Effector memory CD4-positive, alpha-beta T cell (primary cell): ENCODE measurements at regions not wholly inside any gene's neighbourhood (a gene's known extent, or its start where the extent isn't known, plus 50 kb on each side); places are given as distances from the start of the nearest gene placed in this dataset.

Experiments
- DNase-seq, 3 donors: peaks; one replicate each; pipeline ENCODE4 v3.0.0-alpha.2; 2020
- H3K27ac ChIP-seq: 2 replicates; pipeline ENCODE4 v1.7.0; 2013; ENCODE audit warnings: mild to moderate bottlenecking, low read length, moderate library complexity; ENCODE audit not compliant: insufficient read depth, poor library complexity, severe bottlenecking
- H3K27me3 ChIP-seq: replicated peaks from 2 replicates; pipeline ENCODE4 v1.7.0; 2013; ENCODE audit warnings: mild to moderate bottlenecking, low read length; ENCODE audit not compliant: insufficient read depth, control insufficient read depth, poor library complexity, severe bottlenecking
- H3K36me3 ChIP-seq: 2 replicates; pipeline ENCODE4 v1.7.0; 2013; ENCODE audit warnings: mild to moderate bottlenecking, low read length, moderate library complexity; ENCODE audit not compliant: control insufficient read depth, insufficient read depth
- H3K4me1 ChIP-seq: 2 replicates; pipeline ENCODE4 v1.7.0; 2013; ENCODE audit warnings: low read length, mild to moderate bottlenecking; ENCODE audit not compliant: control insufficient read depth, insufficient read depth, poor library complexity, severe bottlenecking
- H3K4me3 ChIP-seq: 2 replicates; pipeline ENCODE4 v1.7.0; 2013; ENCODE audit warnings: low read length, low read depth, mild to moderate bottlenecking; ENCODE audit not compliant: insufficient read depth, poor library complexity, severe bottlenecking
- H3K9me3 ChIP-seq: 2 replicates; pipeline ENCODE4 v1.7.0; 2013; ENCODE audit warnings: mild to moderate bottlenecking, low read length, moderate library complexity; ENCODE audit not compliant: control insufficient read depth

- no peaks in the 10 kb centered on the region for H3K36me3 ChIP-seq
- H3K27me3 ChIP-seq, result no peaks in the 10 kb centered on the region
- no peaks in the 10 kb centered on the region for H3K4me1 ChIP-seq
- no peak overlapping the region for H3K4me3 ChIP-seq
- no peak for DNase-seq
- no peak overlapping the region for H3K27ac ChIP-seq
- H3K9me3 ChIP-seq, result no peaks in the 10 kb centered on the region
These were observed 431.4 kb downstream of the DIPK2A start for GRCh38 chr3:144403040-144403457.

- Histone ChIP-seq H3K4me1 (no peaks in the 10 kb centered on the region), H3K27ac (no peak overlapping the region), H3K36me3 (no peaks in the 10 kb centered on the region), H3K27me3 (no peaks in the 10 kb centered on the region), H3K4me3 (no peak overlapping the region), H3K9me3 (peaks cover 5% of the 10 kb centered on the region)
- DNase-seq, result no peak
These were observed 435.7 kb downstream of the DIPK2A start for GRCh38 chr3:144407335-144407734.

- DNase-seq, result no peak
- no peaks in the 10 kb centered on the region for H3K27me3 ChIP-seq
- peaks cover 5% of the 10 kb centered on the region for H3K9me3 ChIP-seq
- H3K4me3 ChIP-seq, result no peak overlapping the region
- no peaks in the 10 kb centered on the region for H3K36me3 ChIP-seq
- H3K4me1 ChIP-seq, result no peaks in the 10 kb centered on the region
- H3K27ac ChIP-seq, result no peak overlapping the region
These were observed 437.7 kb downstream of the DIPK2A start for GRCh38 chr3:144409319-144409718.

- H3K36me3 ChIP-seq, result no peaks in the 10 kb centered on the region
- H3K9me3 ChIP-seq, result peaks cover 5% of the 10 kb centered on the region
- no peak overlapping the region for H3K27ac ChIP-seq
- H3K4me3 ChIP-seq, result no peak overlapping the region
- no peak for DNase-seq
- H3K27me3 ChIP-seq, result no peaks in the 10 kb centered on the region
- H3K4me1 ChIP-seq, result no peaks in the 10 kb centered on the region
These were observed 441.4 kb downstream of the DIPK2A start for GRCh38 chr3:144413068-144413467.

GRCh38 chr3:144415492-144415891 lies 443.9 kb downstream of the DIPK2A start:
- Histone ChIP-seq H3K27me3 (no peaks in the 10 kb centered on the region), H3K36me3 (no peaks in the 10 kb centered on the region), H3K27ac (no peak overlapping the region), H3K9me3 (peaks cover 5% of the 10 kb centered on the region), H3K4me3 (no peak overlapping the region), H3K4me1 (no peaks in the 10 kb centered on the region)
- no peak for DNase-seq

- Histone ChIP-seq H3K36me3 (no peaks in the 10 kb centered on the region), H3K27me3 (no peaks in the 10 kb centered on the region), H3K4me3 (no peak overlapping the region), H3K4me1 (no peaks in the 10 kb centered on the region), H3K9me3 (no peaks in the 10 kb centered on the region), H3K27ac (no peak overlapping the region)
- no peak for DNase-seq
These were observed 453.0 kb downstream of the DIPK2A start for GRCh38 chr3:144424606-144425005.

GRCh38 chr3:144426366-144426765 lies 454.7 kb downstream of the DIPK2A start:
- Histone ChIP-seq H3K27ac (no peak overlapping the region), H3K9me3 (no peaks in the 10 kb centered on the region), H3K4me3 (no peak overlapping the region), H3K27me3 (no peaks in the 10 kb centered on the region), H3K4me1 (no peaks in the 10 kb centered on the region), H3K36me3 (no peaks in the 10 kb centered on the region)
- DNase-seq, result no peak

- H3K27ac ChIP-seq, result no peak overlapping the region
- no peaks in the 10 kb centered on the region for H3K4me1 ChIP-seq
- no peak for DNase-seq
- H3K36me3 ChIP-seq, result no peaks in the 10 kb centered on the region
- H3K4me3 ChIP-seq, result no peak overlapping the region
- no peaks in the 10 kb centered on the region for H3K27me3 ChIP-seq
- no peaks in the 10 kb centered on the region for H3K9me3 ChIP-seq
These were observed 455.3 kb downstream of the DIPK2A start for GRCh38 chr3:144426967-144427366.

- no peak for DNase-seq
These were observed 458.1 kb downstream of the DIPK2A start for GRCh38 chr3:144429719-144430121.

GRCh38 chr3:144431134-144431533 lies 459.5 kb downstream of the DIPK2A start:
- H3K36me3 ChIP-seq, result no peaks in the 10 kb centered on the region
- H3K27ac ChIP-seq, result no peak overlapping the region
- H3K27me3 ChIP-seq, result no peaks in the 10 kb centered on the region
- H3K9me3 ChIP-seq, result no peaks in the 10 kb centered on the region
- H3K4me1 ChIP-seq, result no peaks in the 10 kb centered on the region
- no peak for DNase-seq
- no peak overlapping the region for H3K4me3 ChIP-seq

More at GRCh38 chr3:144429719-144430121, 458.1 kb downstream of the DIPK2A start:
- Histone ChIP-seq H3K27ac (no peak overlapping the region), H3K27me3 (no peaks in the 10 kb centered on the region), H3K4me1 (no peaks in the 10 kb centered on the region), H3K36me3 (no peaks in the 10 kb centered on the region), H3K9me3 (no peaks in the 10 kb centered on the region), H3K4me3 (no peak overlapping the region)

- Histone ChIP-seq H3K36me3 (no peaks in the 10 kb centered on the region), H3K27me3 (no peaks in the 10 kb centered on the region), H3K27ac (no peak overlapping the region), H3K4me3 (no peak overlapping the region), H3K9me3 (no peaks in the 10 kb centered on the region), H3K4me1 (no peaks in the 10 kb centered on the region)
- DNase-seq, result no peak
These were observed 461.4 kb downstream of the DIPK2A start for GRCh38 chr3:144433006-144433405.
